ENCODE measurements at regions not wholly inside any gene's neighbourhood (a gene's known extent, or its start where the extent isn't known, plus 50 kb on each side); places are given as distances from the start of the nearest gene placed in this dataset.
"Not testable (repeated sequence)": the region's sequence is repeated elsewhere in the genome, so short reads cannot be mapped to it uniquely, and the experiment has no call there.

- ATAC-seq (ENCODE audit: low read depth) (no peak), DNase-seq (no peak)
These were observed 713.5 kb downstream of the FSCB start for GRCh38 chr14:43793579-43793978.

GRCh38 chr14:43792980-43793379, 714.1 kb downstream of the FSCB start:
- CTCF ChIA-PET, result no interaction called here
- POLR2A ChIA-PET, result no interaction called here
- TF ChIP-seq CTCF (IDR thresholded peaks at IDR 0.05), result no peak
- Mint-ChIP-seq H3K27me3 (no peaks in the 10 kb centered on the region), H3K4me1 (no peaks in the 10 kb centered on the region), H3K36me3 (ENCODE audit: low read depth) (no peaks in the 10 kb centered on the region), H3K27ac (no peak overlapping the region), H3K4me3 (no peak overlapping the region), H3K9me3 (no peaks in the 10 kb centered on the region)
- no peak for DNase-seq
- ATAC-seq (ENCODE audit: low read depth), result no peak
- intact Hi-C loops (cut with micrococcal nuclease), result no loop called here

More at GRCh38 chr14:43793579-43793978, 713.5 kb downstream of the FSCB start:
- Mint-ChIP-seq H3K36me3 (ENCODE audit: low read depth) (no peaks in the 10 kb centered on the region), H3K9me3 (no peaks in the 10 kb centered on the region), H3K4me1 (no peaks in the 10 kb centered on the region), H3K27me3 (no peaks in the 10 kb centered on the region), H3K27ac (no peak overlapping the region), H3K4me3 (no peak overlapping the region)
- ChIA-PET CTCF (no interaction called here), POLR2A (no interaction called here)
- no peak for TF ChIP-seq CTCF (IDR thresholded peaks at IDR 0.05)
- intact Hi-C loops (cut with micrococcal nuclease), result no loop called here

- CTCF ChIA-PET, result no interaction called here
- POLR2A ChIA-PET, result no interaction called here
- no peak for TF ChIP-seq CTCF (IDR thresholded peaks at IDR 0.05)
- ATAC-seq (ENCODE audit: low read depth) (no peak), DNase-seq (no peak)
- H3K27me3 Mint-ChIP-seq, result no peaks in the 10 kb centered on the region
- intact Hi-C loops (cut with micrococcal nuclease), result no loop called here
- no peaks in the 10 kb centered on the region for H3K4me1 Mint-ChIP-seq
- H3K4me3 Mint-ChIP-seq, result no peak overlapping the region
- H3K9me3 Mint-ChIP-seq, result no peaks in the 10 kb centered on the region
- H3K27ac Mint-ChIP-seq, result no peak overlapping the region
- H3K36me3 Mint-ChIP-seq (ENCODE audit: low read depth), result no peaks in the 10 kb centered on the region
These were observed 716.4 kb downstream of the FSCB start for GRCh38 chr14:43790681-43791080.

- no peak for DNase-seq
- no peaks in the 10 kb centered on the region for H3K4me1 Mint-ChIP-seq
- H3K27ac Mint-ChIP-seq, result no peak overlapping the region
- no peaks in the 10 kb centered on the region for H3K36me3 Mint-ChIP-seq (ENCODE audit: low read depth)
- H3K27me3 Mint-ChIP-seq, result no peaks in the 10 kb centered on the region
- no peak for TF ChIP-seq CTCF (IDR thresholded peaks at IDR 0.05)
- no peaks in the 10 kb centered on the region for H3K9me3 Mint-ChIP-seq
- ATAC-seq (ENCODE audit: low read depth), result no peak
- no peak overlapping the region for H3K4me3 Mint-ChIP-seq
- intact Hi-C loops (cut with micrococcal nuclease), result no loop called here
- POLR2A ChIA-PET, result no interaction called here
- CTCF ChIA-PET, result no interaction called here
These were observed 717.6 kb downstream of the FSCB start for GRCh38 chr14:43789458-43789857.

GRCh38 chr14:43786066-43786762, 720.9 kb downstream of the FSCB start:
- TF ChIP-seq CTCF (IDR thresholded peaks at IDR 0.05), result no peak
- POLR2A ChIA-PET, result no interaction called here
- no peak for ATAC-seq (ENCODE audit: low read depth)
- no peaks in the 10 kb centered on the region for H3K27me3 Mint-ChIP-seq
- H3K36me3 Mint-ChIP-seq (ENCODE audit: low read depth), result no peaks in the 10 kb centered on the region
- H3K9me3 Mint-ChIP-seq, result no peaks in the 10 kb centered on the region
- H3K4me3 Mint-ChIP-seq, result no peak overlapping the region
- CTCF ChIA-PET, result no interaction called here
- H3K4me1 Mint-ChIP-seq, result no peaks in the 10 kb centered on the region
- DNase-seq, result no peak
- H3K27ac Mint-ChIP-seq, result no peak overlapping the region
- intact Hi-C loops (cut with micrococcal nuclease), result no loop called here

GRCh38 chr14:43784432-43784831, 722.7 kb downstream of the FSCB start:
- ATAC-seq (ENCODE audit: low read depth); H3K9me3 Mint-ChIP-seq; H3K4me1 Mint-ChIP-seq; H3K4me3 Mint-ChIP-seq; DNase-seq; H3K27ac Mint-ChIP-seq; CTCF ChIA-PET; POLR2A ChIA-PET; intact Hi-C loops (cut with micrococcal nuclease); H3K36me3 Mint-ChIP-seq (ENCODE audit: low read depth); H3K27me3 Mint-ChIP-seq: not testable (repeated sequence)
